Right cardiac atrium (tissue), 5 donors: ENCODE measurements at regions not wholly inside any gene's neighbourhood (a gene's known extent, or its start where the extent isn't known, plus 50 kb on each side); places are given as distances from the start of the nearest gene placed in this dataset.
"Not testable (repeated sequence)": the region's sequence is repeated elsewhere in the genome, so short reads cannot be mapped to it uniquely, and the experiment has no call there.

Source experiments
- ATAC-seq, 2 donors: fragments of 200-7000 bp; cut with Tn5 transposase; one replicate each; pipeline versions ENCODE4 v1.8.0 to v1.9.1; 2020; ENCODE audit warnings: moderate library complexity in 2 of 2, mild to moderate bottlenecking in 1 of 2
- DNase-seq, 3 donors: peaks; one replicate each; pipeline ENCODE4 v3.0.0-alpha.2; 2020
- H3K27ac ChIP-seq: one replicate; pipeline ENCODE4 v1.5.1; 2013; ENCODE audit warnings: mild to moderate bottlenecking, low read length, control low read depth, moderate library complexity
- H3K27me3 ChIP-seq: one replicate; pipeline ENCODE4 v1.6.1; 2013; ENCODE audit not compliant: control insufficient read depth, insufficient read depth
- H3K4me1 ChIP-seq: one replicate; pipeline ENCODE4 v1.6.1; 2013; ENCODE audit warnings: low read length; ENCODE audit not compliant: control insufficient read depth, insufficient read depth
- H3K4me3 ChIP-seq: one replicate; pipeline ENCODE4 v1.5.1; 2013; ENCODE audit warnings: low read length, control low read depth
- H3K9me3 ChIP-seq: one replicate; pipeline ENCODE4 v1.6.1; 2013; ENCODE audit warnings: low read length; ENCODE audit not compliant: control insufficient read depth
- WGBS: extraction: QIAGEN DNeasy Blood & Tissue Kit; methylation state at CpG from one replicate; pipeline ENCODE4 v1.1.7; 2013; 5-methylcytosine and 5-hydroxymethylcytosine counted together
- intact Hi-C, 4 donors: fragments of 100-400 bp; cut with DNase I; formaldehyde crosslinking; loops; one replicate each; pipeline versions ENCODE4 v1.11.0 to v1.14.0; 2022 to 2023
- donor health status: healthy with polysubstance abuse.
- donor health status: DM: no; HTN: yes; CAD: no.
- donor health status: DM: no; HTN: no; CAD: no.
- donor health status: DM: no; HTN: yes; CAD: no; lungs with severe emphysema.
- donor health status: DM: yes; HTN: yes; CAD: no.

- H3K27ac ChIP-seq: no peak overlapping the region
- 22% methylated on average over 1 of the region's 1 CpG for WGBS
- ATAC-seq (peak; percentile 20 to 33), DNase-seq (no peak)
- H3K4me3 ChIP-seq: no peak overlapping the region
- intact Hi-C loops: no loop called here
- no peaks in the 10 kb centered on the region for H3K4me1 ChIP-seq
- no peaks in the 10 kb centered on the region for H3K27me3 ChIP-seq
- no peaks in the 10 kb centered on the region for H3K9me3 ChIP-seq
These were observed 336.8 kb downstream of the ARL4A start for GRCh38 chr7:13024121-13024674.

- H3K27ac ChIP-seq, H3K4me3 ChIP-seq: not testable (repeated sequence)
- WGBS: 81% methylated on average over 3 of the region's 3 CpGs
These were observed 337.6 kb downstream of the ARL4A start for GRCh38 chr7:13025043-13025442.

GRCh38 chr7:13027321-13027720 lies 339.9 kb downstream of the ARL4A start:
- 88% methylated on average over 2 of the region's 2 CpGs for WGBS
- intact Hi-C loops: no loop called here
- no peaks in the 10 kb centered on the region for H3K4me1 ChIP-seq
- no peaks in the 10 kb centered on the region for H3K27me3 ChIP-seq
- H3K27ac ChIP-seq: no peak overlapping the region
- no peak for ATAC-seq
- no peaks in the 10 kb centered on the region for H3K9me3 ChIP-seq
- no peak for DNase-seq
- H3K4me3 ChIP-seq: no peak overlapping the region

More at GRCh38 chr7:13025043-13025442, 337.6 kb downstream of the ARL4A start:
- DNase-seq, H3K4me1 ChIP-seq, intact Hi-C loops, H3K9me3 ChIP-seq, H3K27me3 ChIP-seq, ATAC-seq: not testable (repeated sequence)

GRCh38 chr7:13028036-13028824 lies 340.8 kb downstream of the ARL4A start:
- Histone ChIP-seq H3K4me1 (no peaks in the 10 kb centered on the region), H3K9me3 (no peaks in the 10 kb centered on the region), H3K27me3 (no peaks in the 10 kb centered on the region), H3K27ac (no peak overlapping the region), H3K4me3 (no peak overlapping the region)
- intact Hi-C loops: no loop called here
- WGBS: 37% methylated on average over 4 of the region's 4 CpGs
- DNase-seq (no peak), ATAC-seq (peak in 1 of 2 donors; percentile 85)

- Histone ChIP-seq H3K27ac (no peak overlapping the region), H3K9me3 (no peaks in the 10 kb centered on the region), H3K27me3 (no peaks in the 10 kb centered on the region), H3K4me3 (no peak overlapping the region), H3K4me1 (no peaks in the 10 kb centered on the region)
- WGBS: 32% methylated on average over 2 of the region's 2 CpGs
- intact Hi-C loops: no loop called here
- DNase-seq: no peak
- no peak for ATAC-seq
These were observed 341.3 kb downstream of the ARL4A start for GRCh38 chr7:13028825-13029099.

- Histone ChIP-seq H3K27ac (no peak overlapping the region), H3K27me3 (no peaks in the 10 kb centered on the region), H3K4me1 (no peaks in the 10 kb centered on the region), H3K9me3 (no peaks in the 10 kb centered on the region), H3K4me3 (no peak overlapping the region)
- ATAC-seq (no peak), DNase-seq (no peak)
- intact Hi-C loops: no loop called here
- 84% methylated on average over 3 of the region's 3 CpGs for WGBS
These were observed 344.0 kb downstream of the ARL4A start for GRCh38 chr7:13031468-13031867.

GRCh38 chr7:13032084-13032483 lies 344.7 kb downstream of the ARL4A start:
- 93% methylated on average over 2 of the region's 2 CpGs for WGBS
- ATAC-seq: no peak
- no peaks in the 10 kb centered on the region for H3K27me3 ChIP-seq
- H3K9me3 ChIP-seq: no peaks in the 10 kb centered on the region
- no peak overlapping the region for H3K4me3 ChIP-seq
- DNase-seq: no peak
- H3K27ac ChIP-seq: no peak overlapping the region
- H3K4me1 ChIP-seq: no peaks in the 10 kb centered on the region
- intact Hi-C loops: no loop called here

- Histone ChIP-seq H3K4me1 (no peaks in the 10 kb centered on the region), H3K27me3 (no peaks in the 10 kb centered on the region), H3K9me3 (no peaks in the 10 kb centered on the region), H3K27ac (no peak overlapping the region), H3K4me3 (no peak overlapping the region)
- intact Hi-C loops: no loop called here
- WGBS: 42% methylated on average over 2 of the region's 2 CpGs
- peak in 1 of 2 donors; percentile 32 for ATAC-seq
- DNase-seq: no peak
These were observed 345.1 kb downstream of the ARL4A start for GRCh38 chr7:13032576-13032975.

GRCh38 chr7:13034693-13035092 lies 347.3 kb downstream of the ARL4A start:
- Histone ChIP-seq H3K4me1 (no peaks in the 10 kb centered on the region), H3K4me3 (no peak overlapping the region), H3K27me3 (no peaks in the 10 kb centered on the region), H3K9me3 (no peaks in the 10 kb centered on the region), H3K27ac (no peak overlapping the region)
- DNase-seq (no peak), ATAC-seq (no peak)
- intact Hi-C loops: no loop called here
- 98% methylated on average over 1 of the region's 1 CpG for WGBS

GRCh38 chr7:13035233-13035632 lies 347.8 kb downstream of the ARL4A start:
- Histone ChIP-seq H3K9me3 (no peaks in the 10 kb centered on the region), H3K4me3 (no peak overlapping the region), H3K27ac (no peak overlapping the region), H3K27me3 (no peaks in the 10 kb centered on the region), H3K4me1 (no peaks in the 10 kb centered on the region)
- DNase-seq: no peak
- no peak for ATAC-seq
- intact Hi-C loops: no loop called here
- WGBS: 89% methylated on average over 4 of the region's 4 CpGs

GRCh38 chr7:13036256-13036780 lies 348.9 kb downstream of the ARL4A start:
- no peak for DNase-seq
- Histone ChIP-seq H3K4me3 (no peak overlapping the region), H3K4me1 (no peaks in the 10 kb centered on the region), H3K9me3 (no peaks in the 10 kb centered on the region), H3K27me3 (no peaks in the 10 kb centered on the region), H3K27ac (no peak overlapping the region)
- intact Hi-C loops: no loop called here
- no peak for ATAC-seq
